Stimulated activated CD4-positive, alpha-beta T cell treated with anti-CD3 and anti-CD28 coated beads, Interleukin-15, amount 100 ng/mL, for 24 hours (primary cell): ENCODE measurements at regions not wholly inside any gene's neighbourhood (a gene's known extent, or its start where the extent isn't known, plus 50 kb on each side); places are given as distances from the start of the nearest gene placed in this dataset.
"Not testable (repeated sequence)": the region's sequence is repeated elsewhere in the genome, so short reads cannot be mapped to it uniquely, and the experiment has no call there.

Source experiments
- DNase-seq: peaks from one replicate; pipeline ENCODE4 v3.0.0-alpha.2; 2020

GRCh38 chr11:33970984-33971466, 79.1 kb upstream of the LMO2 start:
- DNase-seq, result peak; percentile 27

GRCh38 chr11:33967451-33967850, 75.6 kb upstream of the LMO2 start:
- no peak for DNase-seq

DNA sequence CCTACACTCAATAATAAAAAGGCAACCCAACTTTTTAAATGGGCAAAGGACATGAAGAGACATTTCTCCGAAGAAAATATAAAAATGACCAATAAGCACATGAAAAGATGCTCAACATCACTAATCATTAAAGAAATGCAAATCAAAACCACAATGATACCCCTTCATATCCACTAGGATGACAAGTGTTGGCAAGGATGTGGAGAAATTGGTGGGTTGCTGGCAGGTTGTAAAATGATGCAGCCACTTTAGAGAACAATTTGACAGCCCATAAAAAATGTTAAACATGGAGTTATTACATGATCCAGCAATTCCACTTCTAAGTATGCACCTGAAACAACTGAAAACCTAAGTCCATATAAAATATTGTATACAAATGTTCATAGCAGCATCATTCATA, 73.2 kb upstream of the LMO2 start:
- no peak for DNase-seq

DNA sequence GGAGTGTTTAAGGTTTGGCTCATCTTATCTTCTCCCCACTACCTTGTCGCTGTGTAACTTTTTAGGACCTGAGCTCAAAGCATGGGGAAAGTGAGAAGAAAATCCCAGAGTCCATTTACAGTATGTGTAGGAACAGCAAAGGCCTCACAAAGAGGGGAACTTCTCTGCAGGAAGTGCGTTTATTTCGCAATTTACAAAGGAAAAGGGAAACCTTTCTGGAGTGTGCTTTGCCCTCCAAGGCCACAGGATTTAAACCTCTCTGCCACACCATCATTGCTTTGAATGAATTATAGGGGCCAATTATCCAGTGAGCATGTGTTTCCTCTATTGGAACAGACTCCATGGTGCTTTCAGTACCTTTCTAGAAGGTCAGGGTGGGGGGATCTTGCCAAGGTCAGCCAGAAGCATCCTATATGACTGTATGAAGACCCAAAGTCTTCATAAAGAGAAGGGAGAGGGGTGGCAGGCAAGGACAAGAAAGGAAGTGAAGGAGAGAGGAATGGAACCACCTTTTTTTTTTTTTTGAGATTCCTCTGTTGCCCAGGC, 68.1 kb upstream of the LMO2 start:
- no peak for DNase-seq

DNA sequence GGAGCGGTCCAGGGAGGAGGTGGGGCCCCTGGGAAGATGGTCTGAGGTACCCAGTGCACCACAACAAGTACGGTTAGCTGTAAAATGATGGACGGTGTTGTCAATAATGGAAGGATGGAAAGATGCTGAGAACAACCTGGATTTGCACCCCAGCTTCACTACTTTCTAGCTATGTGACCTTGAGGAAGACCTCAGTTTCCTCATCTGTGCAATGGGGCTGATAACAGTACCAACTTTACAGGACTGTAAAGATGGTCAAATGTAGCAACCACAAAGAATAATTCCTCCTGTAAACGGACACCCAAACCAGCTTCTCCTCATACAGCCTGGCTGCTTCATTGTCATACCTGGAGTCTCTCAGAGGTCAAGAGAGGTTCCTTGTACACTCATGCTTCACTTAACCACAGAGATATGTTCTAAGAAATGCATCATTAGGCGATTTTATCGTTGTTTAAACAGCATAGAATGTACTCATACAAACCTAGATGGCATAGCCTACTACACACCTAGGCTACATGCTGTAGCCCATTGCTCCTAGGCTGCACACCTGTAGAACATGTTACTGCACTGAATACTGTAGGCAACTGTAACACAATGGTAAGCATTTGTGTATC, 65.5 kb upstream of the LMO2 start:
- no peak for DNase-seq

DNA sequence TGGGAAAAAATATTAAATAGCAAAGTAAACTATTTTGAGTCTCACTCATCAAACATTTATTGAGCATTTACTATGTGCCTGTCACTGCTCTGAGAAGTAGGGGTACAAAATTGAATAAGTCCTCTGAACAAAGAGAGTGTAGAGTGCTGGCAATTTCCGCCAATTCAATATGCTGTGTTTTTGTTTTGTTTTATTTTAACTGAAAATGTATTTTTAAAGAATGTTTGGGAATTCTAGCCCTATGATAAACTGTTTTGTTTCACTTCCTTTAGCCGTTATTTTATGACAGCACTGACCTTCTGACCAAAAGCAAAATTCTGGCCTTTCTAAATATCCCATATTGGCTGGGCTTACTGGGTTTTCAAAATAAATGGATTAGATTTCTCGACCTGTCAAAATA, 64.7 kb upstream of the LMO2 start:
- DNase-seq, result no peak

DNA sequence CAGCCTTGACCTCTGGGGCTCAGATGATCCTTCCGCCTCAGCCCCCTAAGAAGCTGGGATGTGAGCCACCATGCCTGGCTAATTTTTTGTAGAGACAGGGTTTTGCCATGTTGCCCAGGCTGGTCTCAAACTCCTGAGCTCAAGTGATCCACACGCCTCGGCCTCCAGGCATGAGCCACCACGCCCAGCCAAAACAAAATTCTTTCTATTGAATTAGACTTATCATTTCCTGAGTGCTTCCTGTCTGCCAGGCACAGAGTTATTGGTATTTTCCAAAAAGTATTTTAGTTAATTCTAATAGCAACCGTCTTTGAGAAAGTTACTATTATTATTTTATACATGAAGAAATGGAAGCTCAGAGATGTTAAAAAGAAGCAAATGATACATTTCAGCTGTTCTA, 61.4 kb upstream of the LMO2 start:
- no peak for DNase-seq

DNA sequence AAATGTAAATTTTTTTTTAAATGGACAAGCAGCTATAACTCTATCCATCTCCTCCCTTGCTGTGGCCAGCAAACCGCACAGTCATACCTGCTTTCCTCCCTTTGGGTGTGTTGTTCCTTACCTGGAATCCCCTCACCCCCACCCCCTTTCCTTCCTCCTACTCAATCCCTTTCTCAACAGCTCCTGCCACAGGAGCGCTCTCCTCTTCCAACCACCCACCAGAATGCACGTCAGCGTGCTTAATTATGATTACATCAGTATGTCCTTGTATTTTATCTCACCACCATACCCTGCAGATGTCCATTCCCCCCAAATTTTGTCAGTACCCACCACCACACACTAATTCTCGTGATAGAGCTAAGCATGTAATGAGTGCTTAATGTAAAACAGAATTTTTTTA, 60.9 kb upstream of the LMO2 start:
- no peak for DNase-seq

DNA sequence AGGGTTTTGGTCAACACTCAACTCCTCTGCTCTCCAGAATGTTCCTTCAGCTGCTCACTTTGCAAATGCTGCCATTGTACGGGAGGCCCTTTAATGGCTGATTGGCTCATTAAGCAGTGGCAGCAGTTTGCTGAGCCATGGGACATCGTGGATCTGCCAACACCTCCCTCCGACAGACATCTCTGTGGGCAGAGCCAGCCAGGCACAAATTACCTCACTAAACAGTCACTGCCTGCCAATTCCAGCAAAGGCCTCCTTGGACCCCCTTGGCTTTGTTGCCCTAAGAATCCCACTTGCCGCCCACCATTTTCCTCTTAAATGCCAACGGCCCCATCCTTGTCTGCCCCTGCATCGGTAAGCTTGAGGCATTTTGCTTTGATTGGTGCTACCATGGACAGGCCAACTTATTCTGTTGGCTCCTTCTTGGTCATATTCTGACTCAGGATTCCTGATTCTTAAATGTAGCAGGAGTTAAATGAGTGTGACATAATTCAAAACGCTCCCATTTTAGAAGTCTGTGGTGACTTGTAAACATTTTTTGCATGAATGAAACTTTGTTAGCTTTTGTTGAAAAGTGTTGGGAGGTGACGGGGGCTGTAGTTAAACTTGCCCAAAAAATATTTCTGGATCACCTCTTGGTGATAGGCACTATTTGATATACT, 57.5 kb upstream of the LMO2 start:
- DNase-seq, result no peak

DNA sequence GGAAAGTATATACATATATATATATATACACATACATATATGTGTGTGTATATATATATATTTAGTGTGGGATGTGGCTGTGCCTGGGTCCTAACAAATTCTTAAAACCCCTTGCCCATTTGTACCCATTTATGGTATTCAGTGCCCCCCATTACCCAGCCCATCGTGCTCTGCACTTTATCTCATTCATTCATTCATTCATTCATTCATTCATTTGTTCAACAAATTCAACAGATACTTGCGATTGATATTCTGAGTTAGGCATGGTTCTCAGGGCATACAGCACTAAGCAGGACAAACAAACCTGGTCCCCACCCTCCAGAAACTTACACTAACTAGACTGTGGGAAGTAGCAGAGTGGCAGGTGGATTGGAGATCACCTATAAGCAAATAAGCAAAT, 56.6 kb upstream of the LMO2 start:
- no peak for DNase-seq

DNA sequence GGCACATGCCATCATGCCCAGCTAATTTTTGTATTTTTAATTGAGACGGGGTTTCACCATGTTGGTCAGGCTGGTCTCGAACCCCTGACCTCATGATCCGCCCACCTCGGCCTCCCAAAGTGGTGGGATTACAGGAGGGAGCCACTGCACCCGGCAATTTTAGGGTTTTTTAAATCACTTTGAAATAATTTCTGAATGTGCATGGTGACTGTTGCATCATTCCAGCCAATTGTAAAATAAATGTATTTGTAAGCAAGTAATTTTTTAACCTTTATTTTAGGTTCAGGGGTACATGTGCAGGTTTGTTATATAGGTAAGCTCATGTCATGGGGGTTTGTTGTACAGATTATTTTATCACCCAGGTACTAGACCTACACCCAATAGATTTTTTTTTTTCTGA, 56.0 kb upstream of the LMO2 start:
- not testable (repeated sequence) for DNase-seq

DNA sequence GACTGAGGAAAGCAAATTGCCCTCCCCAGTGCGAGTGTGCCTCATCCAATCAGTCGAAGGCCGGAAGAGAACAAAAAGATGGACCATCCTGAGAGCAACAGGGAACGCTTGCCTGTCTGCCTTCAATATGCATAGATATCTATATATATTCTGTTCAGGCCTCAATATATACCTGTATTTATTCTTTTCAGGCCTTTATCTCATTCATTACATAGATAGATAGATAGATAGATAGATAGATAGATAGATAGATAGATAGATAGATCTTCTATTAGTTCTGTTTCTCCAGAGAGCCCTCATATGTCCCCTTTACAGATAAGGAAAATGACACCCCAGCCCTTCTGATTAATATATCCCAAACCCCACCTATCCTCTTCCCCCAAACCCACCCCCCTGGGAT, 55.1 kb upstream of the LMO2 start:
- no peak for DNase-seq

- DNase-seq, result no peak
These were observed 53.8 kb upstream of the LMO2 start for GRCh38 chr11:33945481-33946268.

- DNase-seq, result no peak
These were observed 53.0 kb upstream of the LMO2 start for GRCh38 chr11:33944693-33945424.

- DNase-seq, result no peak
These were observed 52.4 kb upstream of the LMO2 start for GRCh38 chr11:33944345-33944692.

- no peak for DNase-seq
These were observed 51.1 kb upstream of the LMO2 start for GRCh38 chr11:33942954-33943353.

DNA sequence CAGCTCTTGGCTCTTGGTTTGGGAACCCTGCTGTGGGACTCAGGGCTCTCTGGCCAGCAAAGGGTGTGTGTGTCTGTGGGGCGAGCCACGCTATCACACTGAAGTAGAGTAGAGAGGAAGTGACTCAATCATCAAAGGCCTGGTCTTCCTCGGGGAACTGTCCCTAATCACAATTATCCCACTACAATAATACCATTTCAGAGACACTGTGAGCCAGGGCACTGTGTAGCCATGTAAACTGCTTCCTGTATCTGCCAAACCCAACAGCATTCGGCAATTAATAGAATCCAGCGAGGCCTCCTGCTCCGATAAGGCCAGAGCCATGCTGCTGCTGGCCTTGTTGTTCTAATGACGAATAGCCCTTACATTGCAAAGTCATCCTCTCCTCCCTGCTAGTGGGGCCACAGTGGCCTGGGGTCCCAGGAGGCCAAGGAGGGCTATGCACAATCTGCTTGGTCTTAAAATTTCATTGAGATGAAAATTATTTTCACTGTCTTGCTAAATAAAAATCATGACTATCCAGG, 49.8 kb upstream of the LMO2 start:
- DNase-seq, result no peak
